ENCODE measurements at regions not wholly inside any gene's neighbourhood (a gene's known extent, or its start where the extent isn't known, plus 50 kb on each side); places are given as distances from the start of the nearest gene placed in this dataset.
"Not testable (repeated sequence)": the region's sequence is repeated elsewhere in the genome, so short reads cannot be mapped to it uniquely, and the experiment has no call there.

GRCh38 chr6:166848979-166849748 lies 107.2 kb downstream of the RNASET2 start (continued):
- TF ChIP-seq GABPB1 (CRISPR knock-in tag; IDR thresholded peaks at IDR 0.05) (no peak), SNAI1 (CRISPR knock-in tag; IDR thresholded peaks at IDR 0.05; ENCODE audit: borderline replicate concordance) (no peak), HIVEP1 (CRISPR knock-in tag; IDR thresholded peaks at IDR 0.05) (no peak), ZNF33B (CRISPR knock-in tag; IDR thresholded peaks at IDR 0.05) (no peak), TOE1 (CRISPR knock-in tag; IDR thresholded peaks at IDR 0.05) (no peak), ZBTB21 (CRISPR knock-in tag; IDR thresholded peaks at IDR 0.05) (no peak), ATRX (CRISPR knock-in tag; IDR thresholded peaks at IDR 0.05; ENCODE audit: borderline replicate concordance) (no peak)

GRCh38 chr6:166846446-166847142 lies 109.8 kb downstream of the RNASET2 start:
- ATAC-seq; FAIRE-seq; H3K4me3 ChIP-seq (replicated peaks in 1 of 3; ENCODE audit: insufficient read depth in 1 of 3, low read depth in 2 of 3, low read length in 3 of 3); POLR2A ChIA-PET; H4K20me1 ChIP-seq (ENCODE audit: insufficient read depth, low read length); H2AFZ ChIP-seq (ENCODE audit: low read length); in situ Hi-C loops (cut with HindIII; ENCODE audit: extremely low pct_ligation_motif_present, low pct_unique_long_range_greater_than_20kb); H3K4me1 ChIP-seq (ENCODE audit: insufficient read depth, low read length); H3K27ac ChIP-seq (ENCODE audit: extremely low read length, insufficient read depth, low read length); H3K27me3 ChIP-seq (ENCODE audit: control insufficient read depth in 1 of 2, insufficient read depth in 2 of 2, low read length in 2 of 2); H3K79me2 ChIP-seq (ENCODE audit: insufficient read depth, low read length); H3K36me3 ChIP-seq (replicated peaks in 1 of 2; ENCODE audit: control insufficient read depth in 1 of 2, insufficient read depth in 2 of 2, low read length in 2 of 2); intact Hi-C loops (cut with micrococcal nuclease; ENCODE audit: unreplicated experiment); H3K4me2 ChIP-seq (ENCODE audit: low read depth, low read length); BruUV-seq (replicated peaks); H3K9me3 ChIP-seq (ENCODE audit: low read length); CTCF ChIA-PET (ENCODE audit: low intra/inter-chr PET ratio, low total read pairs); H3K9ac ChIP-seq (ENCODE audit: insufficient read depth, low read depth, low read length); DNase-seq (ENCODE audit: low spot score): not testable (repeated sequence)
- whole genome bisulfite sequencing (ENCODE audit: low lambda C conversion rate): 7% methylated on average over 3 of the region's 3 CpGs

Data from HepG2 (cell line).